Ishikawa (cell line): ENCODE measurements at regions not wholly inside any gene's neighbourhood (a gene's known extent, or its start where the extent isn't known, plus 50 kb on each side); places are given as distances from the start of the nearest gene placed in this dataset.

Experiments used
- CEBPB ChIP-seq: IDR thresholded peaks from 2 replicates; pipeline ENCODE4 v1.6.1; 2012
- CREB1 ChIP-seq: IDR thresholded peaks from 2 replicates; pipeline ENCODE4 v1.6.1; 2012; ENCODE audit warnings: low read depth
- EGR1 ChIP-seq: IDR thresholded peaks from 2 replicates; pipeline ENCODE4 v1.6.1; 2012
- EP300 ChIP-seq: IDR thresholded peaks from 2 replicates; pipeline ENCODE4 v1.6.1; 2012; ENCODE audit warnings: borderline replicate concordance
- FOXM1 ChIP-seq: IDR thresholded peaks from 2 replicates; pipeline ENCODE4 v1.6.1; 2012; ENCODE audit warnings: low read depth, borderline replicate concordance
- NFIC ChIP-seq: IDR thresholded peaks from 2 replicates; pipeline ENCODE4 v1.6.1; 2012
- TAF1 ChIP-seq: IDR thresholded peaks from 2 replicates; pipeline ENCODE4 v1.6.1; 2012; ENCODE audit warnings: low read depth, mild to moderate bottlenecking
- TCF12 ChIP-seq: IDR thresholded peaks from 2 replicates; pipeline ENCODE4 v1.6.1; 2012; ENCODE audit warnings: low read depth
- TEAD4 ChIP-seq: IDR thresholded peaks from 2 replicates; pipeline ENCODE4 v1.6.1; 2012
- YY1 ChIP-seq: IDR thresholded peaks from 2 replicates; pipeline ENCODE4 v1.6.1; 2012; ENCODE audit warnings: low read depth
- ZBTB7A ChIP-seq: IDR thresholded peaks from 2 replicates; pipeline ENCODE4 v1.6.1; 2012; ENCODE audit warnings: low read depth
- TF ChIP-seq, protein P1 (sequence below): IDR thresholded peaks from 2 replicates; pipeline ENCODE4 v1.6.1; 2012; ENCODE audit warnings: low read depth, mild to moderate bottlenecking
- TF ChIP-seq, protein P2 (sequence below): IDR thresholded peaks from 2 replicates; pipeline ENCODE4 v1.6.1; 2012
- TF ChIP-seq, protein P3 (sequence below): IDR thresholded peaks from 2 replicates; pipeline ENCODE4 v1.6.1; 2012

DNA sequence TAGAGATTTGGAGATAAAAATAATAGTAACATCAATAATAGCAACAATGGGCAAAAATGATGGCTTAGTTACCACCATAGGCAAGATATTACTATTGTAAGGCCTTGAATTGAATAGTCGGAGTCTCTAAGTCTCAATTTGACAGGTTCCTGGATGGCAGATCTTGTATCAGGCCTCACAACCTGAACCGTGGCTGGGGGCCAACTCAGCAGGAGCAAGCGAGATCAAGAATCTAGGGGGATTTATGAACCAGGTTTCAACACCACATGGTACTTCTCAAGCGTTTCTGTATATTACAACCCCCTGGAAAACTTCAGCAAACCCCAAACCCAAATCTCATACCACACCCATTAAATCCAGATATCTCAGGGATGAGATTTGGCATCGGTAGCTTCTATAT is 573.8 kb downstream of the LIG4 start:
- TF ChIP-seq TAF1: no peak
- no peak for TF ChIP-seq FOXM1
- no peak for TF ChIP-seq EGR1
- TF ChIP-seq NFIC: no peak
- no peak for TF ChIP-seq EP300
- TF ChIP-seq, protein P1, sequence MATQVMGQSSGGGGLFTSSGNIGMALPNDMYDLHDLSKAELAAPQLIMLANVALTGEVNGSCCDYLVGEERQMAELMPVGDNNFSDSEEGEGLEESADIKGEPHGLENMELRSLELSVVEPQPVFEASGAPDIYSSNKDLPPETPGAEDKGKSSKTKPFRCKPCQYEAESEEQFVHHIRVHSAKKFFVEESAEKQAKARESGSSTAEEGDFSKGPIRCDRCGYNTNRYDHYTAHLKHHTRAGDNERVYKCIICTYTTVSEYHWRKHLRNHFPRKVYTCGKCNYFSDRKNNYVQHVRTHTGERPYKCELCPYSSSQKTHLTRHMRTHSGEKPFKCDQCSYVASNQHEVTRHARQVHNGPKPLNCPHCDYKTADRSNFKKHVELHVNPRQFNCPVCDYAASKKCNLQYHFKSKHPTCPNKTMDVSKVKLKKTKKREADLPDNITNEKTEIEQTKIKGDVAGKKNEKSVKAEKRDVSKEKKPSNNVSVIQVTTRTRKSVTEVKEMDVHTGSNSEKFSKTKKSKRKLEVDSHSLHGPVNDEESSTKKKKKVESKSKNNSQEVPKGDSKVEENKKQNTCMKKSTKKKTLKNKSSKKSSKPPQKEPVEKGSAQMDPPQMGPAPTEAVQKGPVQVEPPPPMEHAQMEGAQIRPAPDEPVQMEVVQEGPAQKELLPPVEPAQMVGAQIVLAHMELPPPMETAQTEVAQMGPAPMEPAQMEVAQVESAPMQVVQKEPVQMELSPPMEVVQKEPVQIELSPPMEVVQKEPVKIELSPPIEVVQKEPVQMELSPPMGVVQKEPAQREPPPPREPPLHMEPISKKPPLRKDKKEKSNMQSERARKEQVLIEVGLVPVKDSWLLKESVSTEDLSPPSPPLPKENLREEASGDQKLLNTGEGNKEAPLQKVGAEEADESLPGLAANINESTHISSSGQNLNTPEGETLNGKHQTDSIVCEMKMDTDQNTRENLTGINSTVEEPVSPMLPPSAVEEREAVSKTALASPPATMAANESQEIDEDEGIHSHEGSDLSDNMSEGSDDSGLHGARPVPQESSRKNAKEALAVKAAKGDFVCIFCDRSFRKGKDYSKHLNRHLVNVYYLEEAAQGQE: no peak
- TF ChIP-seq CEBPB: no peak
- no peak for TF ChIP-seq YY1
- TF ChIP-seq, protein P2, sequence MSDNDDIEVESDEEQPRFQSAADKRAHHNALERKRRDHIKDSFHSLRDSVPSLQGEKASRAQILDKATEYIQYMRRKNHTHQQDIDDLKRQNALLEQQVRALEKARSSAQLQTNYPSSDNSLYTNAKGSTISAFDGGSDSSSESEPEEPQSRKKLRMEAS: no peak
- no peak for TF ChIP-seq TEAD4
- no peak for TF ChIP-seq CREB1
- no peak for TF ChIP-seq TCF12
- no peak for TF ChIP-seq ZBTB7A
- TF ChIP-seq, protein P3, sequence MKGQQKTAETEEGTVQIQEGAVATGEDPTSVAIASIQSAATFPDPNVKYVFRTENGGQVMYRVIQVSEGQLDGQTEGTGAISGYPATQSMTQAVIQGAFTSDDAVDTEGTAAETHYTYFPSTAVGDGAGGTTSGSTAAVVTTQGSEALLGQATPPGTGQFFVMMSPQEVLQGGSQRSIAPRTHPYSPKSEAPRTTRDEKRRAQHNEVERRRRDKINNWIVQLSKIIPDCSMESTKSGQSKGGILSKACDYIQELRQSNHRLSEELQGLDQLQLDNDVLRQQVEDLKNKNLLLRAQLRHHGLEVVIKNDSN: no peak
